ENCODE measurements at regions not wholly inside any gene's neighbourhood (a gene's known extent, or its start where the extent isn't known, plus 50 kb on each side); places are given as distances from the start of the nearest gene placed in this dataset.

- no peak for DNase-seq
Observed at GRCh38 chr4:101563126-101563525, 215.8 kb upstream of the PPP3CA start.

DNA sequence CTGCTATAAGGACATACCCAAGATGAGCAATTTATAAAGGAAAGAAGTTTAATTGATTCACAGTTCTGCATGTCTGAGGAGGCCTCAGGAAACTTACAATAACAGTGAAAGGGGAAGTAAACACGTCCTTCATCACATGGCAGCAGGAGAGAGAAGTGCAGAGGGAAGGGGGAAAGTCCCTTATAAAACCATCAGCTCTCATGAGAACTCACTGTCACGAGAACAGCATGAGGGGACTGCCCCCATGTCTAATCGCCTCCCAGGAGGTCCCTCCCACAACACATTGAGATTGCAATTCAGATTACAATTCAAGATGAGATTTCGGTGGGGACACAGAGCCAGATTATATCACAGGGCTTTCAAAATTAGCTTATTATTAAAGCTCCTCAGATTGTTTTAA is 209.5 kb upstream of the PPP3CA start:
- DNase-seq, result no peak

- no peak for DNase-seq
Observed at GRCh38 chr4:101555341-101555880, 208.1 kb upstream of the PPP3CA start.

- no peak for DNase-seq
Observed at GRCh38 chr4:101540336-101540735, 193.0 kb upstream of the PPP3CA start.

DNA sequence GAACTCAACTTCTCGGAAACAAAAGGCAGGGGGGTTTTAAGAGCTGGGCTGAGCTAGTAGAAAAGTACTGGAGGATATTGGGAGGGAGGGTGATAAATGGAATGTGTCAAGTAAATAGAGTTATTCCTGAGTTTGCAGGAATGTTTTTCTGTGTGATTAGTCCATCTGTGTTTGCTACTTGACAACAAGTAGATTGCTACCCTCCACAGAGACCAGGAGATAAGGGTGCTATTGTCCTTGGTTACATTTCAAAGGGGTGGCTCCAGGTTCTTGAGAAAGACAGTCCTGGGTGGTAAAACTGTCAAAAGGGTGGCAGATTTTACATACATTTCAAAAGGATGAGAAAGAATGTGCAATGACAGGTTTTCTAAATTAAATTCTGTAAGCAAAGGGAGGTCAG is 181.2 kb upstream of the PPP3CA start:
- DNase-seq, result no peak

GRCh38 chr4:101527188-101527587 is 179.9 kb upstream of the PPP3CA start:
- DNase-seq, result no peak

DNA sequence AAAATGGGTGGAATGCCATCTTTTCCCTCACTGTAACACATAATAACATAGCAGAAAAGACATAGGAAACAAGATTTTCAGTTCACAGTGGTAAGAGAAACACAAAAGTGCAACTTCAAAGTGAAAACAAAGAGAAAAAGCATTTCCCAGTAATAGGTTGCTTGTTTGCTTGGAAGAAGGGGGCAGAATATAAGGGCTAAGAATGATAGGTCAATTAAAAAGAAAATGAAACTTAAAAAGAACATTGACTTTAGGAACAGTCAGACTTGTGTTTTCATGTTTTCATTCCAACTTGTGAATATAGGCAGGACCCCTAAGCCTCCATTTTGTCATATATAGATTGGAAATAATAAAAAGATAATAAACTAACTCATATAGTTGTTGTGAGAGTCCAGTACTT is 168.2 kb upstream of the PPP3CA start:
- DNase-seq, result no peak

GRCh38 chr4:101515099-101515498 is 167.8 kb upstream of the PPP3CA start:
- DNase-seq, result no peak

DNA sequence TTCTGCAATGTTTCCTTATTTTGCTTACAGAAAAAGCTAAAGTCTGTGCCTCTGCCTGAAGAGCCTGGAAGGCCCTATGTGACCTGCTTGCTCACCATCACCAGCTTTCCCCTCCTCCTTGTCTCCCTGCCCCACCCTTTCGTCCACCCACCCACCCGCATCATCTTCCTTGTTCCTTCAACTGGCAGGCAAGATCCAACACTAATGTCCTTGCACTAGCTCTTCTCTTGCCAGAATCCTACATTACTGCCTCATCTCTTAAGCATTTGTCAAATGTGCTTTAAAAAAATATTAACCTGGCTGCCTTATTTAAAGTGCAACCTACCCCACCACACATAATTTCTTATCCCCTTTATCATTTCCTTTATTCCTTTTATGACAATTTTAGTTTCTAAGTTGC is 165.1 kb upstream of the PPP3CA start:
- DNase-seq, result no peak

- DNase-seq, result no peak
Observed at GRCh38 chr4:101501421-101501820, 154.1 kb upstream of the PPP3CA start.

- DNase-seq, result no peak
Observed at GRCh38 chr4:101500742-101501141, 153.4 kb upstream of the PPP3CA start.

DNA sequence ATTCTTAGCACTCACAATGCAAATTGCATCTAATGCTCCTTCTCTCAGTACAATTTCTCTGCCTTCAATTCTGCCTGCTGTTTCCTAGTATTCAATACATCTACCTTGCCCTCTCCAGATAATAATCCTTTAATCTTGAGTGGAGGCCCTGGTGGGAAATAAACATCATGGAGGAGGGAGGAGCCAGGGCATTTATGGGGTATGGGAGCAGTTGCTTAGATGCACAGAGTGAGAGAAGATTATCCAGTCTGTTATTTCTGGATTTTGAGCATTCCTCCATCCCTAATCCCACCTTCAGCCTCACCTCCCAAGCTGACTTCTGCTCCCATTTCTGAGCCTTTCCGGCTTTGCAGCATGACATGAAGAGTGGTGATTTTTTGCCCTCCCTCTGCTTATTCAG is 127.9 kb upstream of the PPP3CA start:
- DNase-seq, result no peak

DNA sequence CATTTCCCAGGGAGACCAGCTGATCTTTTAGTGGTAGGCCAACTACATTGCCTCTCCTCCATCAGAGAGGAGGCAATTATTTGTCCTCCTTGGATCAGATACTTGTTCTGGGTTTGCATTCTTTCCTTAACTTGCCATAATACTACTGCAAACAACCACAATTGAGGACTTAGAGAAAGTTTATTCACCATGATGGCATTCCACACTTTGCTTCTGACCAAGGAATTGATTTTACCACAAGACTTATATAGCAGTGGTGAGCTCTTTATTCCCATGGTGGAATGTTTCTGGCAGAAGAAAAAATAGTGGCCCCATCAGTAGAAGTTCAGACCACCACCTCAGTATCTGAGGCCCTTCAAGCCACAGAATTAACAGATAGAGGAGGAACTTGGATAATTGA is 123.9 kb upstream of the PPP3CA start:
- no peak for DNase-seq

- DNase-seq, result no peak
Observed at GRCh38 chr4:101464596-101464995, 117.3 kb upstream of the PPP3CA start.

GRCh38 chr4:101458914-101459313 is 111.6 kb upstream of the PPP3CA start:
- no peak for DNase-seq

DNA sequence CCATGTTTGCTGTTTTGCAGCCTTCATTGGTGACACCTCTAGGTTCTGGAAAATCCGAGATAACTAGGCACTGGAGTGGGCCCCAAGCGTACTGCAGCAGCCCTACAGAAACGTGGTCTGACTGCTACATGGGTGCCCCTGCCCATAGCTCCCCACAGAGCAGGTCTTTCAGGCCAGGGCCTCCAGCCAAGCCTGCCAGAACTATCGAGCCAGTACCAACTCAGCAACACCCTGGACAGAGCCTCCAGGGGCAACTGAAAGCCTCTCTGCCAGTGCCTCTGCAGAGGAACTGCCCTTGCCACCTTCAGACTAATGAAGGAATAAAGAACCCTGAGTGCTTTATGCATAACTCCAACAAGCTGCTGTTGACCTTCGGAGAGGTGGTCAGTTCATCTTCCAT is 111.1 kb upstream of the PPP3CA start:
- DNase-seq, result no peak

GRCh38 chr4:101451086-101451485 is 103.8 kb upstream of the PPP3CA start:
- DNase-seq, result no peak

GRCh38 chr4:101441446-101441845 is 94.1 kb upstream of the PPP3CA start:
- no peak for DNase-seq

DNA sequence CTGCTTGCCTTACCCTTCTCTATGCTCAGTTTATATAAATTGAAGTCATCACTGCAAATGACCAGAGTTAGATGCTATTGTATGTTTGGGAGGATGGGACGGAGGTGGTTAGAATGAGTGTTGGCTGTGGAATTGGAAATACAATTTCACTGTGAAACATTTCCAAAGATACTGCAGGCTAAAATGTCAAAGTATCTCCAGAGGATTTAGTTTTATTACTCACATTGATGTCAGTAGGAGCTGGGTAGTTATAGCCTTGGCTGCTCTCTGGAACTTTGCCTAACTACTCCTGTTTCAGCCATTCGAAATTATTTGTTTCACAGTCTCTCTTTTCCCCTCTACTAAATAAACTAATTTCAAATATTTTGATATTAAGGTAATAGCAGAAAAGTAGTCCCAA is 92.6 kb upstream of the PPP3CA start:
- no peak for DNase-seq

DNA sequence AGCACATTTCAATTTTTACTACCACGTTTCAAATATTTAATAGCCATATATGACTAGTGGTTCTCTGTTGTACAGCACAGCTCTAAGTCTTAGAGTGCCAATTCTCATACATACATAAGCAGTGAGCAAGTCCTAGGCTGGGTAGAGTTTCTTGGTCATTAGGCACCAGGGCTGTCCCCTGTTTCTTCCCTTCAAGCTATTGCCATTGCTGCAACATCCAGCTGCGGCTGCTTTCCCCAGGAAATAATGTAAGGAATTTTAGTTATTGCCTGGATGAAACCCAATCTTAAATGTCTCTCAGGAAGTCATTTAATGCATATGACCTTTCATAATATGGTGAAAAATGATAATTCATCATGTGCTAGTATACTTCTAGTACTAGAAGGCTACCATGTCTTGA is 74.1 kb upstream of the PPP3CA start:
- DNase-seq, result no peak

GRCh38 chr4:101420661-101421060 is 73.3 kb upstream of the PPP3CA start:
- no peak for DNase-seq

DNA sequence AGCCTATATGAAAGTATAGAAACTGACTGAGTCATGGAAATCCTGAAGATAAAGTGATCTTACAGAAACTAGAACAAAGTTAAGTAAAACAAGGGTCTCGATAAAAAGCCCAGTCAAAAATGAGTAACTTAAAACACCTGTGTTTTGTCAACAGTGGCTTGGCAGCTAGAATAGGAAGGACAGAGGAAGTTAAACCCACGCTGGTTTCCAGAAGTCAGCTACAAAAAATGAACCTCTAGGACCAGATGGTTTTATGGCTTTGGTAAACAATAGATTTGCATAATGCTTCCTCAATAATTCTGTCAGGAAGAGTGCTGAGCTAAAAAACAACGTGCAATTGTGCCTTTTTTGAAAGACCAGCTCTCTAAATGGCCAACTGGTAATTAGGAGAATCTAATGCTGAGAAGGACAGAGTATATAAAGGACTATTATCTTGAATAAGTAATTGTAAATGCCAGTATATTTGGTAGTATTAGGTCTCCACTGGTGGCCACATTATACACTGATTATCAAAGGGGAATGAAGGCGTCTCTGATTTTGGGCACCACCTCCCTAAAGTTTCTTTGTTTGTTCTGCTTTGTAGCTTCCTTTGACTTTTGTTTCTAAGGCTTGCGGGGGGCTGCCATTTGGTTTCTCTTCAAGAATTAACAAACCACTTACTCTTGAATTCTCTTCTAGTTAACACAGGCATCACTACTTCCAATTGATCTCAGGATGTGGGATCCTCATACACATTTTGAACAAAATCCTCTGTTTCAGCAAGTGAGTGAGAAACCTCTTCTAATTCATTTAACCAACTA is 72.2 kb upstream of the PPP3CA start:
- peak; percentile 15 for DNase-seq

- no peak for DNase-seq
Observed at GRCh38 chr4:101418466-101418865, 71.1 kb upstream of the PPP3CA start.

- DNase-seq, result no peak
Observed at GRCh38 chr4:101418055-101418454, 70.7 kb upstream of the PPP3CA start.

DNA sequence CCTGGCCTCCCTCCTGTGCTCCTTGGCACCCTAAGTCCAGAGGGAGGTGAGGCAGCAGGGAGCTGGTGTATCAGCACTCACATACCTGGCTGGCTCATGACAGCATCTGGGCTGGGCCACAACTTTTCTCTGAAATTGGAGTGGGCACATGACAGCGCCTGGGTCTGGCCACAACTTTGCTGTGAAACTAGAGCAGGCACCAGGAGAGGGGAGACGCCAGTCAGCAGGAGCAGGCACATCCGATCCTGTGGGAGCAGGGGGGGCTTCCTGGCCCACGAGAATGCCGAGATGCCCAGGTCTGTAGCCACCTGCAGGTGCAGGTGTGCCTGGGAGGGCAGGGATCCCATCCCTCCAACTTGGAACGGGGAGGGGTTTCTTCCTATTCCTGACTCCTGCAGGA is 69.7 kb upstream of the PPP3CA start:
- DNase-seq, result no peak

Measured in NCI-H1105 (cell line).